Liver (tissue), 3 donors: ENCODE measurements at regions not wholly inside any gene's neighbourhood (a gene's known extent, or its start where the extent isn't known, plus 50 kb on each side); places are given as distances from the start of the nearest gene placed in this dataset.

Experiments
- ATF3 ChIP-seq: IDR thresholded peaks from 2 replicates; pipeline ENCODE4 v1.6.1; 2016; ENCODE audit warnings: antibody characterized with exemption
- CTCF ChIP-seq: fragments of 150-350 bp; IDR thresholded peaks from 2 replicates; pipeline ENCODE4 v1.5.1; 2017; ENCODE audit warnings: improper control_type of control experiment, low read depth, low read length; ENCODE audit not compliant: missing input control
- NR2F2 ChIP-seq: IDR thresholded peaks from 2 replicates; pipeline ENCODE4 v1.6.1; 2016; ENCODE audit warnings: antibody characterized with exemption
- REST ChIP-seq: IDR thresholded peaks from 2 replicates; pipeline ENCODE4 v1.6.1; 2016; ENCODE audit warnings: antibody characterized with exemption, mild to moderate bottlenecking
- ZBTB33 ChIP-seq: IDR thresholded peaks from 2 replicates; pipeline ENCODE4 v1.6.1; 2016; ENCODE audit warnings: antibody characterized with exemption
- donor health status: healthy.
- donor health status: healthy.

GRCh38 chr20:50394569-50394968 lies 115.6 kb upstream of the PTPN1 start:
- no peak for TF ChIP-seq CTCF
- no peak for TF ChIP-seq ATF3
- no peak for TF ChIP-seq ZBTB33
- no peak for TF ChIP-seq NR2F2
- TF ChIP-seq REST = no peak
